HG03342 (cell line): ENCODE measurements at regions not wholly inside any gene's neighbourhood (a gene's known extent, or its start where the extent isn't known, plus 50 kb on each side); places are given as distances from the start of the nearest gene placed in this dataset.
"Not testable (repeated sequence)": the region's sequence is repeated elsewhere in the genome, so short reads cannot be mapped to it uniquely, and the experiment has no call there.

Experiments
- ATAC-seq: cut with Tn5 transposase; IDR thresholded peaks from one replicate; pipeline ENCODE4 v1.9.1; 2021; ENCODE audit warnings: mild to moderate bottlenecking, moderate library complexity; ENCODE audit not compliant: unreplicated experiment

- ATAC-seq: no peak
Observed at GRCh38 chr2:66317268-66317890, 117.5 kb upstream of the MEIS1 start.

DNA sequence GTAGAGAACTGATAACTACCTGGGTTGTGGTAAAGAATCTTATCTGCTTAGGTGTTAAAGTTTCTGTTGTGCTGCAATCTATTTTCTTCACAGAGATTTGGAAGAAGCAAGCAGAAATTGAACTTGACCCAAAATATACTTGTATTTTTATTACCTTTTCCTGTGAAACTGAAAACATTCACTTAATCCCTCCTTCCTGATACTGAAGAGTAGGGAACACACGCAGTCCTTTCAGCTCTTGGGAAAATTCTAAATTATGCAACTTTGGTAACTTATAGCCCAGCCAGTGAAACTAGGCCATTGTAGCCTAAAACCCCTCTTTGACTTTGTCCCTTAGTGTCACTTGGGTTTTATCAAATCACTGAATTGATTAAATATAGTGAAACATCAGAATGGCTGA, 128.4 kb upstream of the MEIS1 start:
- no peak for ATAC-seq

DNA sequence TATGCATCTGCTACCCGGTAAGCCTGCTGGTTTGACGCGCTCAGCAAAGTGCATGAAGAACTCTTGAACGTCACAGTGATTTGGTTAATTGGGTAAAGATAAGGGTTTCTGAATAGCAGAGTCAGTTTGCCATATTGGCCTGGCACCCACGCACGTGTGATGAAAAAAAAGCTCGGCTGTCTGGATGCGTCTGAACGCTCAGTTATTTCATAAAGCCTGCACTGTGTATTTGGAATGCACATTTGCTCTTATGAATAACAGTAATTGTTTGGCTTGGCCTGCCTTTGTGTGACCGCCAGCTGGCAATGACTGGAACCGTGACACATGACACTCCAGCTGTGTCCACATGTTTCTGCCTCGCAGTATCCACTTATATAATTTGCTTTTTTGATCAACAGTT, 129.2 kb upstream of the MEIS1 start:
- no peak for ATAC-seq

- ATAC-seq: no peak
Observed at GRCh38 chr2:66303471-66303870, 131.5 kb upstream of the MEIS1 start.

- no peak for ATAC-seq
Observed at GRCh38 chr2:66301767-66302140, 133.2 kb upstream of the MEIS1 start.

GRCh38 chr2:66301022-66301766, 133.7 kb upstream of the MEIS1 start:
- no peak for ATAC-seq

- no peak for ATAC-seq
Observed at GRCh38 chr2:66283787-66284186, 151.1 kb upstream of the MEIS1 start.

- no peak for ATAC-seq
Observed at GRCh38 chr2:66281980-66282379, 152.9 kb upstream of the MEIS1 start.

- ATAC-seq: no peak
Observed at GRCh38 chr2:66279024-66279423, 155.9 kb upstream of the MEIS1 start.

GRCh38 chr2:66275984-66276383, 158.9 kb upstream of the MEIS1 start:
- no peak for ATAC-seq

DNA sequence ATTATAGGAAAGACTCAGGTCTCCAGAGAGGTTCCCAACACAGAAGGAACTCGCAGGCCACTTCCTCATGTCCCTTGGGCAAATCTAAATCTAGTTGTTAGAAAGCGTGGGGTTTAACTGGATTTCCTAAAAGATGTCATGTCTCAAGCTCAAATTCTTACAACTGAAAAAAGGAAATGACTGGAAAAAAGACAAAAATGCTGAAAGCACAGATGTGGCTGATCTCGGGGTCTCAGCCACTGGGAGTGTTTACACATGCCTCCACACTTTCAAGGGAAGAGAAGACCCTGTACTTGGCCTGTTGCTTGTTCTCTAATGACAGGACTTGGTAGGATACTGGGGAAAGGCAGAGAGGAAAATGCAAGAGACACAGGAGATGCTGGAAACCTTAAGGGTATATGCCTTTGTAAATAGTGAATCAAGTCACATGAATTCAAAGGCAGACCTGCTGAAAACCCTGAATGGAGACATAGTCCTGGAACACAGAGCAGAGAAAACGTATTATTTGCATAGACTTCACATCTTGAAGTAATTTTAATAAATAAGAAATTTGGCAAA, 160.9 kb upstream of the MEIS1 start:
- no peak for ATAC-seq

GRCh38 chr2:66272751-66273150, 162.2 kb upstream of the MEIS1 start:
- ATAC-seq: no peak

GRCh38 chr2:66271777-66272176, 163.1 kb upstream of the MEIS1 start:
- no peak for ATAC-seq

DNA sequence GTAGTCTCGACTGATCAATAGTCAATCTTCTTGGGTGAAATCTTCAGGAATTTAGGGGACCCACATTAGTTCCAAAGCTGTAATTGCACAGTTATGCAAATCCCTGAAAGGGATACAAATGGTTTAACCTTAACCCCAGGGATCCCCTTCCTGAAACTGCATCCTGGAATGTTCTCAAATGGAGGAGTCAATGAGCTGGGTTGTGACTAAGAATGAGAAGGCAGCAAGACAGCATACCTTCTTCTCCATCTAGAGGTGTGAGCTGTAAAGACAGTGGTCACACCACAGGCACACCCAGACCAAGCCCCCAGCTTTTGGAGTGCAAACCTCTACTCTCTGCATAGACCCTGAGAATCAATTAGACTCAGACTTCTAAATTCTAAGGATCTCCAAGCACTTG, 164.7 kb upstream of the MEIS1 start:
- ATAC-seq: no peak

DNA sequence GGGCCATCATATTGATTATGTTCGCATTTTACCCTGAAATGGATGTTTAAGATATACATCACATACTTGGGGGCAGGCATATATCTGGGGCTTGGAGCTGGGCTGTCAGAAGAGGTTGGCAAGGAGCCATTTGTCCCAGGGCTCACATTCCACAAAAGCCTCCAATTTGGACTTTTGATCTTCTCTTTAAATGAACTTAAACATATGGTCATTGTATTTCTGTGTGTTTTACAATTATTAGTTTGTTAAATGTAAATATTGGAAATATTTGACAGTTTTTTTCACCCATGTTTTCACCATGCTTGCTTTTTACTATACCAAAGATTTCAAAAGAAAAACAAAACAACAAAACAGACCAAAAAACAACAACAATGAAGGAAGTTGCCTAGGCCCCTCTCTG, 165.8 kb upstream of the MEIS1 start:
- ATAC-seq: no peak

DNA sequence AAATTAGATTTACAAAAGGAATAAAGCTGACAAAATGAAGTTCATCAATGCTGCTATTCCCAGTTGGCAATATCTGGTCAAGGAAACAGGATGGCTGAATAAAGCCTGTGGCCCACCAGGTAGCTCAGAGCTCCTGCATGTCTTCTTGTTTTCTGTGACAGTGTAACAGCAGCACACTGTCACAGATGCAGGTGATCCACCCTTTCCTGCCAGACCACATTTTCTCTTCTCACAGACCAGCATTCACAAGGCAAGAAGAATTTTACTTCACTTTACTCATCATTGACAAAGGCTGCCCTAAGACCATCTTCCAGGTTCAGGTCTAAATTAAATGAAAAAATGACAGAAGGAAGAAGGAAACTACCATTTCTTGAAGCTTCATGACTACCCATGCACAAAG, 166.2 kb upstream of the MEIS1 start:
- ATAC-seq: no peak

DNA sequence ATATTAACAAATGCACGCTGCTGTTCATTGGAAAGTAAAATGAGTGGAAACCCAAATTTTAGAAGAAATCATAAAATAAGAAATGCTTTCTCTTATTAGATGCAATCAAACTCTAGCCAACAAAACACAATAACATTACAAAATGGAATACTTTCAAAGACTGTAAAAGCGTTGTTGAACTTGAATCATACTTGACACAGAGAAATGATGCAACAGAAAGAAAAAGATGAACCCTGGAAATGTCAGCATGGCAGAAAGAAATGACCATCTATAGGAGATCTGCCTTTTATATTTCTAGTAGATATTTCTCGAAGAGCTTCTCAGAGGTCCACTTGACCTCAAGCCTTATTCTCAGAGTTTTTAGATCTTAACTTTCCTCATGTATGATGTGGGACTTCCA, 170.6 kb upstream of the MEIS1 start:
- ATAC-seq: no peak

GRCh38 chr2:66255867-66256266, 179.1 kb upstream of the MEIS1 start:
- no peak for ATAC-seq

GRCh38 chr2:66255136-66255535, 179.8 kb upstream of the MEIS1 start:
- ATAC-seq: no peak

DNA sequence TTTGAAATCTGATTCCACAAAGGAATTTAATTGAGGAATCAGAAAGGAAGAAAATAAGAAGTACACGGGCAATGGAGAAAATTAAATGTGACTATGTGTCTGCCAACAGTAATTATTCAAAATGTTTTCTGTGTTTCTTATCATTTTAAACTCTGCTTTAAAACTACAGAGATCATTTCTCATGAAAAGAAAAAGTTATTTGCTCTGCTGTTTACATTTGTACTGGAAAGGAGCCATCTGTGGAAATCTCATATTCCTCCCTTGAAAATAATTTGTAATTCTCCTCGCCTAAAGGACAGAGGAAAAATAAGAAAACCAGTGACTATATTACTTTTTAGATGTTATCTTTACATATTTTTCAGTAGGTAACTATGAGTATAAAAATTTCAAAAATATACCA, 181.9 kb upstream of the MEIS1 start:
- no peak for ATAC-seq

DNA sequence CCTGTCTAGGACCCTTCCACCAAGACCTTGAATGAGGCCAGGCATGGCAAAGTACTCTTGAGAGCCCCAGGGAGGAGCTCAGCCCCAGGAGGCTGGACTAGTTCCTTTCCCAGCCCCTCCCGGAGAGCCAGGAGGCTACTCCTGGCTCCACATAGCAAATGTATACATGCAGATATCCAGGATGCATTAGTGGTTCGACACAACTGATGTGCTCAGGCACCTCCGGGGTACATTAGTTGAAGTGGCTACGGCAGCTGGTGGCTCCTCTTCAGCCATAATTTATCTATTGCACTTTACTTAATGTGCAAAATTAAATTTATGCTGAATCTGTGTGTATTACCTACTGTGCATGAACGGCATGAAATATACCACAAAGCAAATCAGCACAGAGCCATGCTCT, 182.8 kb upstream of the MEIS1 start:
- ATAC-seq: no peak

- no peak for ATAC-seq
Observed at GRCh38 chr2:66251573-66251972, 183.4 kb upstream of the MEIS1 start.

DNA sequence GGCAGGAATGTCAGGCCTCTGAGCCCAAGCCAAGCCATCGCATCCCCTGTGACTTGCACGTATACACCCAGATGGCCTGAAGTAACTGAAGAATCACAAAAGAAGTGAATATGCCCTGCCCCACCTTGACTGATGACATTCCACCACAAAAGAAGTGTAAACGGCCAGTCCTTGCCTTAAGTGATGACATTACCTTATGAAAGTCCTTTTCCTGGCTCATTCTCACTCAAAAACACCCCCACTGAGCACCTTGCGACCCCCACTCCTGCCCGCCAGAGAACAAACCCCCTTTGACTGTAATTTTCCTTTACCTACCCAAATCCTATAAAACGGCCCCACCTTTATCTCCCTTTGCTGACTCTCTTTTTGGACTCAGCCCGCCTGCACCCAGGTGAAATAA, 185.8 kb upstream of the MEIS1 start:
- ATAC-seq: not testable (repeated sequence)
